ENCODE measurements at regions not wholly inside any gene's neighbourhood (a gene's known extent, or its start where the extent isn't known, plus 50 kb on each side); places are given as distances from the start of the nearest gene placed in this dataset.

DNA sequence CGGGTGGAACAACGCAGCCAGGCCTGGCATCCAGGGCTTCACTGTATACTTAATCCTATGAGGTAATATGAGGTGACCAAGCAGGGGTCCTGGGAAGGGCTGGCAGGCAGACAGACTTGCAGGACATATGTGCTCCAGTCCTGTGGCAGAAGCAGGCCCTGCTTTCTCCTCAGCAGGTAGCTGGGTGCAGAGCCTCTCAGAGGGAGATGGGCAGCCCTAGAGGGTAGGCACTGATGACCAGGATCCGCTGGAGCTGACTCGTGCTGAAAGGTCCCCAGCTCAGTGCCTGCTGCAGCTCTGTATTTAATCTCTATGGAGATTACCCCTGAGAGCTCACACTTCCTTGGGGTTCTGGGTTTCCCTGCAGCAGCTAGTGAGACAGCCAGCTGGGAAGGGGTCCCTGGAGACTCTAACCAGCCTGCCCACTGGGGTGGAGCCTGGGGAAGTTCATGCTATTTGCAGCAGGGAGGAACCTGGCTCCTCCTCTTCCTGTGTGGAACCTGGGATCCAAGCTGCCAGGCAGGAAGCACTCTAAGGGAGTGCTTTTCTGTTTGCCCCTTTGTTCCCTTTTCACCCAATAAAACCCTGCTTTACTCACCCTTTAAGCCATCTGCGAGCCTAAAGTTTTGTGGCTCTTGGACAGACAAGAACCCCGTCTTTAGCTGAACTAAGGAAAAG is 339.2 kb downstream of the DCAF12L2 start:
- DNase-seq, result no peak

DNA sequence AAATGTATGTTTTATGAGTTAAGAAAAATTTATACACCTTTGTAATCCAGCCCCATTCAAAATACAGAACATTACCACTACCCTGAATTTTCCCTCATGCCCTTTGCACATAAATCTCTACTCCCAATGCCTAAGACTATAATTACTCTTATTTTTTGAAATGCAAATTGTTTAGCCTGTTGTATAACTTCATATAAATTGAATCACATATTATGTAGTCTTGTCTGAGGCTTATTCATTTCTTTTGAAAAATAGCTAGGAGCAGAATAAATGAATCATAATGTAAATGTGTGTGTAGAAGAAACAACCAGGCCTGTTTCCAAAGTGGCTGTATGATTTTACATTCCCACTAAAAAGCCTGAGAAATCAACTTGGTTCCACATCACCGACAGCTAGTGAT is 319.8 kb downstream of the DCAF12L2 start:
- DNase-seq, result no peak

GRCh38 chrX:125850693-125851092 is 315.4 kb downstream of the DCAF12L2 start:
- DNase-seq, result no peak

DNA sequence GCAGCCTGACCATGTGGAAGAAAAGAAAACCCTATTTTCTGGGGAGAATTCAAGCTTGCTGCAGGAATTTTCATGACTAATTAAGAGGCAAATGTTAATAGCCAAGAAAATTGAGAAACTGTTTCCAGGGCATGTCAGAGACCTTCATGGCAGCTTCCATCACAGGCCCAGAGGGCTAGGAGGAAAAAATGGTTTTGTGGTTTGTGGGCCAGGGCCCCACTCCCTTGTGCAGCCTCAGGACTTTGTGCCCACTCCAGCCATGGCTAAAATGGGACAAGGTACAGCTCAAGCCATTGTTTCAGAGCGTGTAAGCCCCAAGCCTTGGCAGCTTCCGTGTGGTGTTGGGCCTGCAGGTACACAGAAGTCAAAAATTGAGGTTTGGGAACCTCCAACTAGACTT is 282.9 kb downstream of the DCAF12L2 start:
- no peak for DNase-seq

- no peak for DNase-seq
These were observed 271.1 kb downstream of the DCAF12L2 start for GRCh38 chrX:125894947-125895346.

GRCh38 chrX:125895518-125895917 is 270.6 kb downstream of the DCAF12L2 start:
- DNase-seq, result no peak

GRCh38 chrX:125926295-125926694 is 239.8 kb downstream of the DCAF12L2 start:
- DNase-seq, result no peak

GRCh38 chrX:125940985-125941384 is 225.1 kb downstream of the DCAF12L2 start:
- no peak for DNase-seq

DNA sequence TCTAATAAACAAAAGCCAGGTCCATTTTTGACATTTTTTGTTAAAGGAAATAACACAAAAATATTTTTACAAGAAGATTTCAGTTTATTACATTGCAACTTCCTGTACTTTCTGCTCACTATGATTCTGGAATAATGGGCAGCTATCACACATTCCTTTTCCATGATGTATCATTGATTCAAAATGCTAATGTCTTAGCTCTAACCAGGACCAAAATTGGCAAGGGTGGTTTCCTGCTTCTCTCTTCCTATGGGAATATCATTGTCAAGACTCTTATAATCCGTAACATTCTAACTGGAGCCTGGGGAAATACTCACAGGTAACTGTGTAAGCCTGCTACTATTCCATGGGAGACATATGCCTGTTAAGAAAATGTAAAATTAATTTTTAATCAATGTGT is 218.6 kb downstream of the DCAF12L2 start:
- no peak for DNase-seq

DNA sequence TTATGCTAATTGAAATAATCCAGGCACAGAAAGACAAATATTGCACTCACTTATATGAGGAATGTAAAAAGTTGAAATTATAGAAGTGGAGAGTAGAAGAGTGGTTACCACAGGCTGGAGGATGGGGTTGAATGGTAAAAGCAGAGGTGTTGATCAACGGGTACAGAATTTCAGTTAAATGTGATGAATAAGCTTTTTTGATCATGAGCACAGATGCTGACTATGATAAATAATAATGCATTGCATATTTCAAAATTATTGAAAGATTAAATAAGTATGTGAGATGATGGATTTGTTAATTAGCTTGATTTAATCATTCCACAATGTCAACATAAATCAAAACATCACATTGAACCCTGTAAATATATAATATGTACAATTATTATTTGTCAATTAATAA is 213.1 kb downstream of the DCAF12L2 start:
- no peak for DNase-seq

DNA sequence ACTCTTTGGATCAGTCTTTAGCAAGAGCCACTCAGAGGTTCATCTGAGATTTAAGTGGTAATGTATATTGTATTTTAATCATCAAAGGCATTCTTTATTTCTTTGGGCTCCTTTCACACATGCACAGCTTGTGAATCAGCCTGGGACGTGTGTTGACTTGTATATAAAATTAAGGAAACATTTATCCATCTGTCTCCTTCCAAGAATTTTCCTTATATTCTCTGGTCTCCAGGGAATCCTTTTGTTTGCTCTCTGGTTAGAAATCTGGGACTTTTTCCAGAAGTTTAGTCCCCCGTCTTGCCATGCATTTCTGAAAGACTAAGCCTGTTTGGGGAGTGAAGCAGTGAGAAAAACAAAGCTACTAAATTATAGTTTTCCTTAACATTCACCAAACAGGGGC is 212.3 kb downstream of the DCAF12L2 start:
- DNase-seq, result no peak

- no peak for DNase-seq
These were observed 211.9 kb downstream of the DCAF12L2 start for GRCh38 chrX:125954236-125954635.

GRCh38 chrX:125977851-125978250 is 188.2 kb downstream of the DCAF12L2 start:
- DNase-seq, result no peak

- peak; percentile 9 for DNase-seq
These were observed 167.7 kb downstream of the DCAF12L2 start for GRCh38 chrX:125998432-125998831.

GRCh38 chrX:126027229-126027628 is 138.9 kb downstream of the DCAF12L2 start:
- DNase-seq, result no peak

DNA sequence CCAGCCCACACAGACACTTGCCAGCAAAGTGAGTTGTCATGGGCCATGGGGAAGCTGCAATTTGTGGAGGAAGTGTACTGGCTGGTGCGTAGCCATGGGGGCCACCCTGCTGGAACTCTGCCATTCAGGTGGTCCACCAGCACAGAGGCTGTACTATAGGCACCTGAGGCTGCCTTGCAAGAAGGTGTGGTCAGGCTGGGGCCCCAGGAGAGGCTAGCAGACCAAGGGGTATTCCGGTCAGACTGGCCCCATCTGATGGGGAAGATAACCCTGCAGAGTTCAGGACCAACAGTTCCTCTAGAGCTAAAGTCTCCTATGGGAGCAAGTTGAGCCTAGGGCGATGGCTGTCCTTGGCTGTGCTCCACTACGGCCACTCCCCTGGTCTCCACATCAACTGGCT is 136.1 kb downstream of the DCAF12L2 start:
- no peak for DNase-seq

DNA sequence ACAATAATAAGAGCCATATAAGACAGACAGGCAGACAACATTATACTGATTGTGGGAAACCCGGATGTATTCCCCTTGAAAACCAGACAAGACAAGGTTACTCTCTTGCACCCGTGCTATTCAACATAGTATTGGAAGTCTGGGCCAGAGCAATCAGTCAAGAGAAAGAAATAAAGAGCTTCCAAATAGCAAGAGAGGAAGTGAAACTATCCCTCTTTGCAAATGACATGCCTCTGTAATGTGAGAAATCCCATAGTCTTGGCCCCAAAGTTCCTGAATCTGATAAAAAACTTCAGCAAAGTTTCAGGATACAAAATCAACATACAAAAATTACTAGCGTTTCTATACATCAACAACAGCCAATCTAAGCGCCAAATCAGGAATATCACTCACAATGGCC is 102.1 kb downstream of the DCAF12L2 start:
- DNase-seq, result no peak

GRCh38 chrX:126064901-126065541 is 101.1 kb downstream of the DCAF12L2 start:
- no peak for DNase-seq

DNA sequence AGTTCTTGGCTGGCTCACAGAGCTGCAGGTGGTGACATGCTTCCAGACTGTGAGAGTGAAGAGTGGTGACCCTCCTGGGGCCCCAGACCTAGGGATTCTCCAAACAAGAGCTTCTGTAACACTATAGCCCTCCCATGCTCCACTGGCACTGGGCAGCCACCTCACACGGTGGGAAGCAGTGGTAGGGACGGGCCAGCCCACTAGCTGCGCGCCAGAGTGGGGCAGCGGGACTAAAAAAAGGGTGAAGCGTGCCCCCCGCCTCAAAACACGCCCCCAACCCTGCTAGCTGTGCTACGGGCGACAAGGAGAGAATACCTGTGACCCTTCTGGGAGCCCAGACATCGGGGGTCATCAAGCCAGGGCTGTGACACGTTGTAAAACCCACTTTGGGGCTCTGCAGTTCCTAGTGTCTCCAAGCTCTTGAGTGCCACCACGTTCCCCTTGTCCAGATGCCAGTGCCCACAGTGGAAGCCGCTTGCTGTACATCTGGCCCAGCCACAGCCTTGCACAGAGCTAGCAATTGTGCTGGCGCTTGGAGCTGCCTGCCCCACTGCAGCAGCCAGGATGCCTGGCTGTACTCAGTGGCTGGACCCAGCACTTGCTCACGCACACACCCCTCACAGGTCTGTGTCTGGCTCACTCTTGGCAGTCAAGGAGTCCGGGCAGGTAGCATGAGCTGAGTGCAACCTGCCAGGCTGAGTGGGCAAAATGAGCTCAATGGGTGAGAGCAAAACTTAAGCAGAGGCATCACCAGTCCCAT is 100.0 kb downstream of the DCAF12L2 start:
- no peak for DNase-seq
